GM12865 (cell line): ENCODE measurements at regions not wholly inside any gene's neighbourhood (a gene's known extent, or its start where the extent isn't known, plus 50 kb on each side); places are given as distances from the start of the nearest gene placed in this dataset.

ENCODE experiments used
- DNase-seq: peaks from one replicate; pipeline ENCODE4 v3.0.0; 2010; ENCODE audit warnings: low read depth
- H3K4me3 ChIP-seq: 2 replicates; pipeline ENCODE4 v1.5.1; 2011; ENCODE audit warnings: mild to moderate bottlenecking, low read depth, low read length, control low read depth
- CTCF ChIP-seq: IDR thresholded peaks from 2 replicates; pipeline ENCODE4 v1.5.1; 2011; ENCODE audit warnings: low read length, control low read depth, low read depth, inconsistent platforms; ENCODE audit not compliant: insufficient read depth; ENCODE audit errors: missing control alignments

GRCh38 chr2:191514613-191515012 is 163.3 kb upstream of the NABP1 start:
- H3K4me3 ChIP-seq: no peak overlapping the region
- DNase-seq: no peak
- no peak for TF ChIP-seq CTCF

- TF ChIP-seq CTCF: no peak
- H3K4me3 ChIP-seq: no peak overlapping the region
- DNase-seq: no peak
Measured at GRCh38 chr2:191515551-191515950, 162.4 kb upstream of the NABP1 start.

GRCh38 chr2:191516260-191516659 is 161.7 kb upstream of the NABP1 start:
- no peak for TF ChIP-seq CTCF

GRCh38 chr2:191521608-191522208 is 156.2 kb upstream of the NABP1 start:
- DNase-seq: peak; percentile 7
- H3K4me3 ChIP-seq: no peak overlapping the region
- peak; percentile 52 for TF ChIP-seq CTCF

More at GRCh38 chr2:191516260-191516659, 161.7 kb upstream of the NABP1 start:
- DNase-seq: no peak
- H3K4me3 ChIP-seq: no peak overlapping the region

GRCh38 chr2:191522478-191523120 is 155.3 kb upstream of the NABP1 start:
- H3K4me3 ChIP-seq: no peak overlapping the region
- DNase-seq: no peak
- TF ChIP-seq CTCF: no peak

GRCh38 chr2:191526091-191526490 is 151.8 kb upstream of the NABP1 start:
- TF ChIP-seq CTCF: no peak
- H3K4me3 ChIP-seq: no peak overlapping the region
- no peak for DNase-seq

- no peak overlapping the region for H3K4me3 ChIP-seq
- no peak for TF ChIP-seq CTCF
- DNase-seq: no peak
Measured at GRCh38 chr2:191526536-191526935, 151.4 kb upstream of the NABP1 start.
